Mesenteric fat pad (tissue), 1 donor: ENCODE measurements at regions not wholly inside any gene's neighbourhood (a gene's known extent, or its start where the extent isn't known, plus 50 kb on each side); places are given as distances from the start of the nearest gene placed in this dataset.
A peak's percentile ranks its signal among the peaks of the same experiment; 100 is the strongest.

Experiments
- DNase-seq: peaks from one replicate; pipeline ENCODE4 v3.0.0-alpha.2; 2020; ENCODE audit warnings: low spot score
- donor health status: DM: yes; HTN: yes; CAD: no.

- no peak for DNase-seq
These were observed 203.8 kb upstream of the SOX1 start for GRCh38 chr13:111862836-111863815.

GRCh38 chr13:111864566-111864965 is 202.4 kb upstream of the SOX1 start:
- no peak for DNase-seq

- DNase-seq = no peak
These were observed 201.9 kb upstream of the SOX1 start for GRCh38 chr13:111865046-111865445.

- DNase-seq = no peak
These were observed 201.1 kb upstream of the SOX1 start for GRCh38 chr13:111865826-111866225.

GRCh38 chr13:111866731-111867245 is 200.2 kb upstream of the SOX1 start:
- no peak for DNase-seq

- no peak for DNase-seq
These were observed 199.3 kb upstream of the SOX1 start for GRCh38 chr13:111867657-111868056.

GRCh38 chr13:111868716-111869115 is 198.2 kb upstream of the SOX1 start:
- DNase-seq = no peak

- no peak for DNase-seq
These were observed 194.3 kb upstream of the SOX1 start for GRCh38 chr13:111872475-111873150.

- peak; percentile 64 for DNase-seq
These were observed 193.2 kb upstream of the SOX1 start for GRCh38 chr13:111873676-111874178.

- DNase-seq = no peak
These were observed 192.0 kb upstream of the SOX1 start for GRCh38 chr13:111874981-111875380.

- peak; percentile 68 for DNase-seq
These were observed 191.0 kb upstream of the SOX1 start for GRCh38 chr13:111875915-111876314.

- DNase-seq = no peak
These were observed 190.4 kb upstream of the SOX1 start for GRCh38 chr13:111876506-111876905.

GRCh38 chr13:111877906-111878305 is 189.0 kb upstream of the SOX1 start:
- no peak for DNase-seq

- no peak for DNase-seq
These were observed 187.2 kb upstream of the SOX1 start for GRCh38 chr13:111879719-111880118.

- DNase-seq = peak; percentile 73
These were observed 186.8 kb upstream of the SOX1 start for GRCh38 chr13:111880185-111880584.

- DNase-seq = no peak
These were observed 185.2 kb upstream of the SOX1 start for GRCh38 chr13:111881700-111882099.

- no peak for DNase-seq
These were observed 184.6 kb upstream of the SOX1 start for GRCh38 chr13:111882351-111882750.

GRCh38 chr13:111883571-111884343 is 183.2 kb upstream of the SOX1 start:
- DNase-seq = peak; percentile 57

- no peak for DNase-seq
These were observed 180.6 kb upstream of the SOX1 start for GRCh38 chr13:111886217-111886945.

GRCh38 chr13:111893071-111893606 is 173.8 kb upstream of the SOX1 start:
- DNase-seq = peak; percentile 84
